Activated CD4-positive, alpha-beta memory T cell treated with anti-CD3 and anti-CD28 coated beads, Interleukin-2, amount 10 ng/mL, durations not matched to agents 7 days and 5 days (primary cell): ENCODE measurements at regions not wholly inside any gene's neighbourhood (a gene's known extent, or its start where the extent isn't known, plus 50 kb on each side); places are given as distances from the start of the nearest gene placed in this dataset.

Experiments used
- CTCF ChIA-PET: fragments of 350-600 bp; sonication (Branson Sonifier 250); formaldehyde crosslinking; loops from one replicate; lab custom pipeline; 2021; ENCODE audit warnings: antibody characterized with exemption, inconsistent platforms; lab: Charles Lee
- POLR2A ChIA-PET: fragments of 350-600 bp; sonication (Branson Sonifier 250); formaldehyde crosslinking; loops from one replicate; lab custom pipeline; 2021; ENCODE audit warnings: antibody characterized with exemption; lab: Charles Lee
- DNase-seq: peaks from one replicate; pipeline ENCODE4 v3.0.0-alpha.2; 2020
- H3K27ac Mint-ChIP-seq: one replicate; pipeline ENCODE4 v1.8.0; 2021; ENCODE audit warnings: mild to moderate bottlenecking, mixed read lengths
- H3K27me3 Mint-ChIP-seq: one replicate; pipeline ENCODE4 v1.8.0; 2021; ENCODE audit warnings: mixed read lengths
- H3K36me3 Mint-ChIP-seq: one replicate; pipeline ENCODE4 v1.8.0; 2021; ENCODE audit warnings: low read depth, mixed read lengths
- H3K4me1 Mint-ChIP-seq: one replicate; pipeline ENCODE4 v1.8.0; 2021; ENCODE audit warnings: mixed read lengths
- H3K4me3 Mint-ChIP-seq: one replicate; pipeline ENCODE4 v1.8.0; 2021; ENCODE audit warnings: mild to moderate bottlenecking, mixed read lengths
- H3K9me3 Mint-ChIP-seq: one replicate; pipeline ENCODE4 v1.8.0; 2021; ENCODE audit warnings: mixed read lengths

GRCh38 chr4:36919721-36920120, 324.8 kb upstream of the NWD2 start:
- no peaks in the 10 kb centered on the region for H3K36me3 Mint-ChIP-seq
- no peak for DNase-seq
- H3K4me1 Mint-ChIP-seq: no peaks in the 10 kb centered on the region
- CTCF ChIA-PET: no interaction called here
- no peaks in the 10 kb centered on the region for H3K9me3 Mint-ChIP-seq
- H3K27me3 Mint-ChIP-seq: no peaks in the 10 kb centered on the region
- POLR2A ChIA-PET: no interaction called here
- H3K27ac Mint-ChIP-seq: no peak overlapping the region
- H3K4me3 Mint-ChIP-seq: no peak overlapping the region

DNA sequence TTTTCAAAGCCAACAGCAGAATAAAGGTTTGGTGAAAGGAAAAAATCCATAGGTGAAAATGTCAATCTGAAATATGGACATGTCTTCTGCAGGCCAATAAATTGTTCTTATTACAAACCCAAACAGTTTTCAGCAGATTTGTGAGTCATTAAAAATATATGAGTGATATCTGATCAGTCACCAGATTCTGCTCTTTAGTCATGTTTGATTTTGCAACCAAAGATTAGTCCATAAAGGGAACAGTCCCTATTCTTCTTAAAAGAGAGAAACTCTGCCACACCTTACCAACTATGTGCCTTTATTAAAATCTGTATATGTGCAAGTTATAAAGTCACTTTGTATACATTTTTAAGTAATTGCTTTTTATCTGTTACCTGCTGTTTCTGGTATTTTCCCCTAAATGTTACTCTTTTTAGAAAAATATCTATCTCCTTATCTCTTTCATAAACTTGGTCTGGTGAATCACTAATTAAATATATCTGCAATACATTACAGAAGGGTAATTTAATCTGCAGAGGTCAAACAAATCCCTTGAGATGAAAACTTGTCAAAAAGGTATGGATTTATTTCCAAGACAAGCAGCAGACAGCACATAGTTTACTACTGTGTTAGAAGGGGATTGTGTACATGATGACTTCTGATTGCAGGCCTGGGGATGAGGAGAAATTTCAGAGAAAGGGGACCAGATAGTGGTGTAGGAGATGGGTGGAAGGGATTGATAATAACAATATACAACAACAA, 322.9 kb upstream of the NWD2 start:
- no peak overlapping the region for H3K4me3 Mint-ChIP-seq
- H3K4me1 Mint-ChIP-seq: no peaks in the 10 kb centered on the region
- ChIA-PET CTCF (no interaction called here), POLR2A (no interaction called here)
- H3K36me3 Mint-ChIP-seq: no peaks in the 10 kb centered on the region
- H3K27ac Mint-ChIP-seq: no peak overlapping the region
- H3K27me3 Mint-ChIP-seq: no peaks in the 10 kb centered on the region
- H3K9me3 Mint-ChIP-seq: no peaks in the 10 kb centered on the region
- DNase-seq: no peak

DNA sequence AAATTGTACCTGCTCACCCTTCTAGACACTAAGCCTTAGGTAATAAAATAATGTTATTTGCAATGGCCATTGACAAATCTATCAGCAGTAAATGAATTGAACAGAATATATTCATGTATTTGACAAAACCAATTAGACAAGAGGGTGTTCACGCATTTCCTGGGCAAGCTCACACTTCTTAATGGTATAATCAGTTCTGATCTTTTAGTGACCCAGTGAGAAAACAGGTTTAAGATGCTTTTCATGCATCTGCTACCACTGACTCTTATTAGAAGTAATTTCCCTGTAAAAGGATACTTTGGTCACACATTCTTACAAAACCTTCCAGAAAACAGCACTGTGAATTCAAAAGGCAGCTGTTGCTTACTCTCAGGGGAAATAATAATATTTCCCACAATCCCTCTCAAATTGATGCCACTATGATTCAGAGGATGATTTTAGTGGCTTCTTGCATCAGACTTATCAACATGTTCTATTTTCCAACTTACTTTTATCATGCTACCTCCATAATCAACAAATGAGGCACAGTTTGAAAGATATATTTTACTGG, 313.9 kb upstream of the NWD2 start:
- ChIA-PET CTCF (no interaction called here), POLR2A (no interaction called here)
- Mint-ChIP-seq H3K27me3 (peaks cover 2% of the 10 kb centered on the region), H3K36me3 (no peaks in the 10 kb centered on the region), H3K4me1 (no peaks in the 10 kb centered on the region), H3K4me3 (no peak overlapping the region), H3K27ac (no peak overlapping the region), H3K9me3 (no peaks in the 10 kb centered on the region)
- DNase-seq: no peak

DNA sequence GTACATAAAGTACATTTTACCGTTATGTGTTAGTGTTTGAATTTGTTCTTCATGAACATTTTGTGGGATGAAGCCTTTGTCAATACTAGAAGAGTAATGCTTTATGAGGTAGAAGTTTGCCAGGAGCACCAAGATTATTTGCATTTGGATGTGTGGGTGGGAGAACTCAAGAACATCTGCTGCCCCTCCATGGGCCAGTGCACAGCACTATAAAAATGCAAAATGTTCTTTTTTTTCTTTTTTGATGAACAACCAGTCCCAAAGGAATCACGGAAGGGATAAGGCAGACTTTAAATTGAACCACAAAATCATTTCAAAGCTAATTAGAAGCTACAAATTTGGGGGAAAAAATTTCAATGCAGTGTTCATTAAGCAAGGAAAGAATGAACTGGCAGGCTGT, 300.3 kb upstream of the NWD2 start:
- no peaks in the 10 kb centered on the region for H3K27me3 Mint-ChIP-seq
- no peak overlapping the region for H3K4me3 Mint-ChIP-seq
- ChIA-PET CTCF (no interaction called here), POLR2A (no interaction called here)
- H3K4me1 Mint-ChIP-seq: no peaks in the 10 kb centered on the region
- no peaks in the 10 kb centered on the region for H3K9me3 Mint-ChIP-seq
- no peaks in the 10 kb centered on the region for H3K36me3 Mint-ChIP-seq
- no peak overlapping the region for H3K27ac Mint-ChIP-seq
- DNase-seq: no peak

DNA sequence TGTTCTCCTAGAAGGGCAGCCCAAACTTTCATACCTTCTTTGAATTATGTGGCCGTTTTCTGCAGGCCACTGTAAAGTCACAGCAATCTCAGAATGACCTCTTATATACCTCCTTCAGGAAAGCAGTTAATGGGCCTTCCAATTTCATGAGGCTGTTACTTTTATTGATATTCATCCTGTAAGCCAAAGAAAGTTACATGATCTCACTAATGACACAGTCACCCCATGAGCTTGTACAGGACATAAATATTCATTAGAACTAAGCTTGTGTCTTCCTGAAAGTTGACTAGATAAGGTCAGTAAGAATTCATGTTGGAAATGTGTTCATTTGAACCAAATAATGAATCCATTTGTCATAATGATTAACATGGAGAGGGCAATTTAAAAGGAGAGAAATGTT, 283.1 kb upstream of the NWD2 start:
- no peak overlapping the region for H3K4me3 Mint-ChIP-seq
- no peaks in the 10 kb centered on the region for H3K27me3 Mint-ChIP-seq
- no peak for DNase-seq
- H3K9me3 Mint-ChIP-seq: no peaks in the 10 kb centered on the region
- CTCF ChIA-PET: no interaction called here
- no peak overlapping the region for H3K27ac Mint-ChIP-seq
- POLR2A ChIA-PET: no interaction called here
- no peaks in the 10 kb centered on the region for H3K36me3 Mint-ChIP-seq
- no peaks in the 10 kb centered on the region for H3K4me1 Mint-ChIP-seq

GRCh38 chr4:36966756-36967460, 277.6 kb upstream of the NWD2 start:
- Mint-ChIP-seq H3K27ac (no peak overlapping the region), H3K9me3 (no peaks in the 10 kb centered on the region), H3K4me1 (no peaks in the 10 kb centered on the region), H3K36me3 (no peaks in the 10 kb centered on the region), H3K27me3 (no peaks in the 10 kb centered on the region), H3K4me3 (no peak overlapping the region)
- ChIA-PET POLR2A (no interaction called here), CTCF (no interaction called here)
- no peak for DNase-seq

DNA sequence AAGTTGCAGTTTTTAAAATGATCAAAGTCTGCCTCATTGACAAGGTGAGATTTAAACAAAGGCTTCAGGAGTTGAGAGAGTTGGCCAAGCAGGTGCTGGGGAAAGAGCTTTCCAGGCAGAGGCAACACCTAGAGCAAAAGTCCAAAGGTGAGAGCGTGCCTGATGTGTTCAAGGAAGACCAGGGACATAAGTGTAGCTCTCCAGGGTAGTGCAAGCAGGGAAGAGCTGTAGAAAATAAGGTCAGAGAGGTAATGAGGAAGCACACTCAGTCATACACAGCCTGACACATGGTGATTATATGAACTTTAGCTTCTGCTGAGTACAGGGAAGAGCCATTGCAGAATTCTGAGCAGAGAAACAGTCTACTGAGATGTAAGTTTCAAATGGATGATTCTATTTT, 265.0 kb upstream of the NWD2 start:
- Mint-ChIP-seq H3K4me1 (no peaks in the 10 kb centered on the region), H3K9me3 (no peaks in the 10 kb centered on the region), H3K4me3 (no peak overlapping the region), H3K27me3 (no peaks in the 10 kb centered on the region), H3K36me3 (no peaks in the 10 kb centered on the region), H3K27ac (no peak overlapping the region)
- CTCF ChIA-PET: no interaction called here
- POLR2A ChIA-PET: no interaction called here
- DNase-seq: no peak

DNA sequence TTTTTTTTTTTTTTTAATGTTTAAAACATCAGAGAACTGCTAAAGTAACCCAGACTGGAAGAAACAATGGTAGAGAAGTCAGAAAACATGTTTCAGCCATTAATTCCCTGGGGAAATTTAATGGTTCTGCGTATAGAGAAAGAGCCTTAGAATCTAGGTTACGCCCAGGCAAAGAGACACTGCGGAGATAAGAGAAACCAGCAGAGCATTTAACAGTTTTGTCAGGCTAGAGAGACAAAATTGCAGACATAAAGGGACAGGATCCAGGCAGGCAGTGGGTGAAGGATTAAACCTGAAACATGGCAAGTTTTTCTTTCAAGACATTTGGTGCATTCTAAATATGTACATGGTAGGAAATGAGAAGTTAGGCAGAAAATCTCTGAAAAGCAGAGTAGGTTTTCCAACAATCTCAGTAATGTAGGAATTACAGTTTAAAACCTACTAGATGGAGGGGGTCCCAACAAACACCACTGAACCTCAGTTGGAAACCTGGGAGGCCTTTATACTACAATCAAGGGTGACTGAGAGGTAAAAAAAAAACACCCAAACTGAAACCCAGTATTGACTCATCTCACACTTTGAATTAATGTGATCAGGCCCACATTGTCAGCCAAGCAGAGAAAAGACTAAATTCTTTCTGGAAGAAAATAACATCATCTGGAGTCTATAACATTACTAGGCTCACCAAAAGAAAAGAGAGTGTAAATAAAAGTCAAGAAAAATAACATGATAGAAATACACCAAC, 254.2 kb upstream of the NWD2 start:
- ChIA-PET POLR2A (no interaction called here), CTCF (no interaction called here)
- H3K27ac Mint-ChIP-seq: no peak overlapping the region
- H3K4me3 Mint-ChIP-seq: no peak overlapping the region
- no peak for DNase-seq
- H3K9me3 Mint-ChIP-seq: no peaks in the 10 kb centered on the region
- H3K27me3 Mint-ChIP-seq: no peaks in the 10 kb centered on the region
- no peaks in the 10 kb centered on the region for H3K4me1 Mint-ChIP-seq
- no peaks in the 10 kb centered on the region for H3K36me3 Mint-ChIP-seq

DNA sequence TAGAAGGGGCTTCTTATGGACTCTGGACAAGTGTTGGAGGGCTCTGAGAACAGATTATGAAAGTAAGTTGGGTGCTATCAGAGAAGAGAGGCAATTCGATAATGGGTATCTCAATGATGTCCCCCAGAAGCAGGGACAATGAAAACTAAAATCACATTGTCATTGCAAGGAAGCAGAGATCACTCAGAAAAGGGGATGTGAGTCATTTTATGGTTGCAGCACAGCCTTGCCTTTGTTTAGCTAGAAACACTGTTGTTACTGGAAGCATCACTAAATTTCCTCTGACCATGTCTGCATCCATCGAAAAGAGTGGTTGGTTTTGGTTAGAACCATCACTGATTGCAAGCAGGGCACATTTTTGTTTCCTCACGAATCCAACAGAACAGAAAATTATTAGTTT, 246.8 kb upstream of the NWD2 start:
- H3K27ac Mint-ChIP-seq: no peak overlapping the region
- H3K9me3 Mint-ChIP-seq: no peaks in the 10 kb centered on the region
- H3K36me3 Mint-ChIP-seq: no peaks in the 10 kb centered on the region
- no peak for DNase-seq
- H3K4me1 Mint-ChIP-seq: peaks cover 2% of the 10 kb centered on the region
- H3K4me3 Mint-ChIP-seq: no peak overlapping the region
- ChIA-PET CTCF (no interaction called here), POLR2A (no interaction called here)
- no peaks in the 10 kb centered on the region for H3K27me3 Mint-ChIP-seq

- CTCF ChIA-PET: no interaction called here
- no peak overlapping the region for H3K27ac Mint-ChIP-seq
- no peaks in the 10 kb centered on the region for H3K36me3 Mint-ChIP-seq
- no peak overlapping the region for H3K4me3 Mint-ChIP-seq
- peaks cover 2% of the 10 kb centered on the region for H3K4me1 Mint-ChIP-seq
- no peak for DNase-seq
- peaks cover 2% of the 10 kb centered on the region for H3K9me3 Mint-ChIP-seq
- H3K27me3 Mint-ChIP-seq: no peaks in the 10 kb centered on the region
- POLR2A ChIA-PET: no interaction called here
Observed at GRCh38 chr4:37000281-37000680, 244.3 kb upstream of the NWD2 start.

GRCh38 chr4:37001688-37002436, 242.7 kb upstream of the NWD2 start:
- DNase-seq: no peak
- Mint-ChIP-seq H3K36me3 (no peaks in the 10 kb centered on the region), H3K4me3 (no peak overlapping the region), H3K9me3 (peaks cover 7% of the 10 kb centered on the region), H3K27ac (no peak overlapping the region), H3K4me1 (peaks cover 2% of the 10 kb centered on the region), H3K27me3 (no peaks in the 10 kb centered on the region)
- ChIA-PET CTCF (no interaction called here), POLR2A (no interaction called here)

GRCh38 chr4:37002625-37003024, 241.9 kb upstream of the NWD2 start:
- Mint-ChIP-seq H3K4me3 (no peak overlapping the region), H3K36me3 (no peaks in the 10 kb centered on the region)
- POLR2A ChIA-PET: no interaction called here

DNA sequence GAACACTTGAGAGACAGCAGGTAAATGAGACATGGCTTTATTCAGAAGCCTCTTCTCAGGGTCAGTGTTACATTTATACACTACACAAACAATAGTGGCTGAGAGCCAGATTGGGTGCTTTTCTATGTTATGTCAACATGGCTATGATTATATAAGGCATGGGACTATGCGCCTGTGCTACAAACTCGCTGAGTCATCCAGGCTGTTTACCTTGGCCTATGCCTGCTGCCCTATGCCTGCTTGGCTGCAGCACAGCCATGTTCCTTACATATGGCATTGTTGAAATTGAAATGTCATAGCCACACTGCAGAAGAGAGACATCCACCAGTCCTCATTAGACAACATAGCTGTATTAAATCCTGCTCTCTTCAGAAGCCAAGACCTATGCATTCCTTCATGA, 236.3 kb upstream of the NWD2 start:
- Mint-ChIP-seq H3K27ac (no peak overlapping the region), H3K4me1 (no peaks in the 10 kb centered on the region), H3K36me3 (no peaks in the 10 kb centered on the region), H3K4me3 (no peak overlapping the region), H3K9me3 (peaks cover 7% of the 10 kb centered on the region), H3K27me3 (no peaks in the 10 kb centered on the region)
- CTCF ChIA-PET: no interaction called here
- POLR2A ChIA-PET: no interaction called here
- no peak for DNase-seq

More at GRCh38 chr4:37002625-37003024, 241.9 kb upstream of the NWD2 start:
- CTCF ChIA-PET: no interaction called here
- Mint-ChIP-seq H3K27me3 (no peaks in the 10 kb centered on the region), H3K9me3 (peaks cover 7% of the 10 kb centered on the region), H3K4me1 (peaks cover under 1% of the 10 kb centered on the region), H3K27ac (no peak overlapping the region)
- DNase-seq: no peak
